GM12878 (cell line): ENCODE measurements at regions not wholly inside any gene's neighbourhood (a gene's known extent, or its start where the extent isn't known, plus 50 kb on each side); places are given as distances from the start of the nearest gene placed in this dataset.

Experiments used
- ATAC-seq: fragments of 200-7000 bp; cut with Tn5 transposase; 3 replicates; pipeline ENCODE4 v1.9.1; 2020; ENCODE audit warnings: mild to moderate bottlenecking, moderate library complexity
- BruUV-seq: library from RNA; stranded (reverse); fragments of 400-500 nt; replicated peaks from 2 replicates; lab custom pipeline; 2021; lab: Mats Ljungman, UMichigan
- CTCF ChIA-PET: fragments of 300-600 bp; sonication (Branson Sonifier 250); formaldehyde crosslinking; extraction: SDS; loops from one replicate; lab custom pipeline; 2021; ENCODE audit warnings: inconsistent platforms; lab: Yijun Ruan, JAX
- POLR2A ChIA-PET: fragments of 350-600 bp; formaldehyde crosslinking; extraction: SDS; loops from one replicate; lab custom pipeline; 2021; ENCODE audit warnings: inconsistent platforms; lab: Charles Lee
- RAD21 ChIA-PET: fragments of 300-600 bp; sonication (Branson Sonifier 250); formaldehyde crosslinking; loops from one replicate; lab custom pipeline; 2023; ENCODE audit warnings: antibody characterized with exemption; ENCODE audit not compliant: unreplicated experiment; lab: Charles Lee
- SMC1A ChIA-PET: fragments of 300-600 bp; sonication (Branson Sonifier 250); formaldehyde crosslinking; loops from one replicate; lab custom pipeline; 2023; ENCODE audit not compliant: unreplicated experiment, uncharacterized antibody; lab: Charles Lee
- DNase-seq: peaks from one replicate; pipeline ENCODE4 v3.0.0-alpha.2; 2011; ENCODE audit warnings: low read depth, low spot score
- FAIRE-seq: peaks from 3 replicates; lab custom pipeline; 2011; peaks lifted over from hg19 to GRCh38; lab: Jason Lieb, UNC
- H2AFZ ChIP-seq: 2 replicates; pipeline ENCODE4 v1.6.0; 2011; ENCODE audit warnings: low read depth, low read length, control low read depth; ENCODE audit not compliant: control insufficient read depth
- H3K27ac ChIP-seq: 2 replicates; pipeline ENCODE4 v1.5.1; 2011; ENCODE audit warnings: control low read depth; ENCODE audit not compliant: control insufficient read depth, insufficient read depth
- H3K27me3 ChIP-seq, 2 experiments: replicated peaks in 1 of 2; 2 replicates each; pipeline versions ENCODE4 v1.6.0 to v1.6.1; 2011; ENCODE audit warnings: low read length in 1 of 2; ENCODE audit not compliant: control insufficient read depth in 2 of 2, insufficient read depth in 2 of 2
- H3K36me3 ChIP-seq, 2 experiments: 2 replicates each; pipeline ENCODE4 v1.5.1; 2011; ENCODE audit warnings: low read length in 1 of 2; ENCODE audit not compliant: control insufficient read depth in 2 of 2, insufficient read depth in 2 of 2
- H3K4me1 ChIP-seq: 2 replicates; pipeline ENCODE4 v1.6.1; 2011; ENCODE audit warnings: mild to moderate bottlenecking, low read length, moderate library complexity, mixed read lengths; ENCODE audit not compliant: control insufficient read depth, insufficient read depth
- H3K4me2 ChIP-seq: 2 replicates; pipeline ENCODE4 v1.6.0; 2011; ENCODE audit warnings: control low read depth; ENCODE audit not compliant: control insufficient read depth, insufficient read depth
- H3K4me3 ChIP-seq: fragments of 200-600 bp; sonication (generic); 2 replicates; pipeline ENCODE4 v1.5.1; 2016
- H3K79me2 ChIP-seq: 2 replicates; pipeline ENCODE4 v1.6.0; 2011; ENCODE audit warnings: low read length; ENCODE audit not compliant: control insufficient read depth, insufficient read depth
- H3K9ac ChIP-seq: 2 replicates; pipeline ENCODE4 v1.8.0; 2011; ENCODE audit warnings: low read length, control low read depth, mixed read lengths; ENCODE audit not compliant: control insufficient read depth, insufficient read depth
- H3K9me3 ChIP-seq: replicated peaks from 3 replicates; pipeline ENCODE4 v1.5.1; 2011; ENCODE audit warnings: mild to moderate bottlenecking, low read length; ENCODE audit not compliant: control insufficient read depth, insufficient read depth
- H4K20me1 ChIP-seq: 2 replicates; pipeline ENCODE4 v1.6.0; 2011; ENCODE audit not compliant: control insufficient read depth, insufficient read depth
- HDAC6 ChIP-seq: fragments of 200-600 bp; sonication (generic); IDR thresholded peaks from one replicate; pipeline ENCODE4 v1.8.0; 2017; ENCODE audit warnings: antibody characterized with exemption; ENCODE audit not compliant: unreplicated experiment
- HDGF ChIP-seq: fragments of 450-650 bp; IDR thresholded peaks from 2 replicates; pipeline ENCODE4 v1.6.1; 2016; ENCODE audit warnings: antibody characterized with exemption
- HSF1 ChIP-seq: fragments of 150-350 bp; IDR thresholded peaks from 2 replicates; pipeline ENCODE4 v1.6.1; 2014; ENCODE audit warnings: mild to moderate bottlenecking, low read depth, low read length
- JUND ChIP-seq: IDR thresholded peaks from 2 replicates; pipeline ENCODE4 v1.6.1; 2012; ENCODE audit warnings: low read depth, mild to moderate bottlenecking, low read length, improper control_type of control experiment, moderate library complexity
- NR2C1 ChIP-seq: fragments of 450-650 bp; IDR thresholded peaks from 2 replicates; pipeline ENCODE4 v1.6.1; 2017; ENCODE audit warnings: antibody characterized with exemption, mild to moderate bottlenecking, moderate library complexity
- PAX5 ChIP-seq: IDR thresholded peaks from 2 replicates; pipeline ENCODE4 v1.6.1; 2011; ENCODE audit warnings: low read depth, low read length, borderline replicate concordance
- RAD51 ChIP-seq: fragments of 450-650 bp; IDR thresholded peaks from 2 replicates; pipeline ENCODE4 v1.6.1; 2016; ENCODE audit warnings: moderate library complexity, mild to moderate bottlenecking, inconsistent platforms
- RCOR1 ChIP-seq: conservative IDR thresholded peaks from 2 replicates; pipeline ENCODE4 v1.6.1; 2012; ENCODE audit warnings: low read depth, low read length, improper control_type of control experiment
- RUNX3 ChIP-seq: IDR thresholded peaks from 2 replicates; pipeline ENCODE4 v1.6.1; 2012; ENCODE audit warnings: low read length, inconsistent platforms
- SPI1 ChIP-seq: IDR thresholded peaks from 2 replicates; pipeline ENCODE4 v1.6.1; 2011; ENCODE audit warnings: low read depth, mild to moderate bottlenecking, low read length, moderate library complexity, borderline replicate concordance; ENCODE audit not compliant: insufficient read depth
- TCF12 ChIP-seq: IDR thresholded peaks from 2 replicates; pipeline ENCODE4 v1.6.1; 2011; ENCODE audit warnings: low read depth, mild to moderate bottlenecking, low read length
- WRNIP1 ChIP-seq: IDR thresholded peaks from 2 replicates; pipeline ENCODE4 v1.6.1; 2011; ENCODE audit warnings: low read depth, low read length, improper control_type of control experiment, borderline replicate concordance
- ZZZ3 ChIP-seq: IDR thresholded peaks from 2 replicates; pipeline ENCODE4 v1.6.1; 2011; ENCODE audit warnings: low read depth; ENCODE audit not compliant: control insufficient read depth, insufficient read length
- WGBS: methylation state at CpG from one replicate; pipeline ENCODE4 v1.1.6; 2016; ENCODE audit warnings: low lambda C conversion rate; ENCODE audit not compliant: insufficient replicate concordance, insufficient coverage; ENCODE audit errors: missing lambda C conversion rate; 5-methylcytosine and 5-hydroxymethylcytosine counted together
- in situ Hi-C: fragments of 300-500 bp; cut with MboI; formaldehyde crosslinking; loops from 9 replicates; pipeline ENCODE4 v1.14.3; 2018; ENCODE audit warnings: mixed read lengths
- intact Hi-C: fragments of 100-400 bp; cut with micrococcal nuclease; formaldehyde crosslinking; loops from one replicate; pipeline ENCODE4 v1.14.2; 2022; ENCODE audit not compliant: unreplicated experiment
- TF ChIP-seq, protein P1 (sequence below): fragments of 450-650 bp; formaldehyde crosslinking; IDR thresholded peaks from 2 replicates; pipeline ENCODE4 v1.4.0; 2022; ENCODE audit warnings: mild to moderate bottlenecking, moderate library complexity

DNA sequence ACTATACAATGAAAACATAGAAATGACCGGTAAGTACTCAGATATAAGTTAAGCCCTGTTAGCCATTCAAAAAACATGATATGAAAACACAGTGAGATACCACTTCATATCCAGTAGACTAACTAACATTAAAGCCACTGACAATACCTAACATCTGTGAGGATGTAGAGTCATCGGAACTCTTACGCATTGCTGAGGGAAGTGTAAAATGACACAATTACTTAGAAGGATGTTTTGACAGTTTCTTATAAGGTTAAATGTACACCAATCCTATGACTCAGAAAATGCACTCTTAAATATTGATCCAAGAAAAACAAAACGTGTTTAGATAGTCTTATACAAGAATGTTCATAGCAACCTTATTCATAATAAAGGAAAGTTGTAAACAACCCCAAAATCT lies 782.9 kb downstream of the BCL11B start (continued):
- TF ChIP-seq, protein P1, sequence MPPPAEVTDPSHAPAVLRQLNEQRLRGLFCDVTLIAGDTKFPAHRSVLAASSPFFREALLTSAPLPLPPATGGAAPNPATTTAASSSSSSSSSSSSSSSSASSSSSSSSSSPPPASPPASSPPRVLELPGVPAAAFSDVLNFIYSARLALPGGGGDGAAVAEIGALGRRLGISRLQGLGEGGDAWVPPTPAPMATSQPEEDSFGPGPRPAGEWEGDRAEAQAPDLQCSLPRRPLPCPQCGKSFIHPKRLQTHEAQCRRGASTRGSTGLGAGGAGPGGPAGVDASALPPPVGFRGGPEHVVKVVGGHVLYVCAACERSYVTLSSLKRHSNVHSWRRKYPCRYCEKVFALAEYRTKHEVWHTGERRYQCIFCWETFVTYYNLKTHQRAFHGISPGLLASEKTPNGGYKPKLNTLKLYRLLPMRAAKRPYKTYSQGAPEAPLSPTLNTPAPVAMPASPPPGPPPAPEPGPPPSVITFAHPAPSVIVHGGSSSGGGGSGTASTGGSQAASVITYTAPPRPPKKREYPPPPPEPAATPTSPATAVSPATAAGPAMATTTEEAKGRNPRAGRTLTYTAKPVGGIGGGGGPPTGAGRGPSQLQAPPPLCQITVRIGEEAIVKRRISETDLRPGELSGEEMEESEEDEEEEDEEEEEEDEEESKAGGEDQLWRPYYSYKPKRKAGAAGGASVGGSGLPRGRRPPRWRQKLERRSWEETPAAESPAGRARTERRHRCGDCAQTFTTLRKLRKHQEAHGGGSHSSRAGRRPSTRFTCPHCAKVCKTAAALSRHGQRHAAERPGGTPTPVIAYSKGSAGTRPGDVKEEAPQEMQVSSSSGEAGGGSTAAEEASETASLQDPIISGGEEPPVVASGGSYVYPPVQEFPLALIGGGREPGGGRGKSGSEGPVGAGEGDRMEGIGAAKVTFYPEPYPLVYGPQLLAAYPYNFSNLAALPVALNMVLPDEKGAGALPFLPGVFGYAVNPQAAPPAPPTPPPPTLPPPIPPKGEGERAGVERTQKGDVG = no peak
- TF ChIP-seq RCOR1 = no peak
- no peak for TF ChIP-seq HDGF
- TF ChIP-seq SPI1 = no peak
- TF ChIP-seq RAD51 = no peak
- no peak for TF ChIP-seq ZZZ3
- no peak for TF ChIP-seq NR2C1

- Histone ChIP-seq H3K9ac (no peak overlapping the region), H3K27ac (no peak overlapping the region), H3K4me2 (no peak overlapping the region), H3K4me1 (no peaks in the 10 kb centered on the region), H4K20me1 (no peaks in the 10 kb centered on the region), H3K9me3 (no peaks in the 10 kb centered on the region), H3K36me3 (no peaks in the 10 kb centered on the region), H2AFZ (no peak overlapping the region), H3K79me2 (no peaks in the 10 kb centered on the region), H3K4me3 (no peak overlapping the region), H3K27me3 (no peaks in the 10 kb centered on the region)
- intact Hi-C loops = no loop called here
- RAD21 ChIA-PET = interaction anchor here (0.8 kb wide), 1 partner anchor 322 kb away, joined by 3 read pairs; no protein-coding TSS in a partner anchor
- CTCF ChIA-PET = interaction anchor here (1.7 kb wide), 1 partner anchor 21 kb away, joined by 4 read pairs; no protein-coding TSS in a partner anchor
- WGBS = 51% methylated on average over 5 of the region's 5 CpGs
- ATAC-seq (no peak; the same call in 2 of the 3 replicates), DNase-seq (no peak), FAIRE-seq (no peak)
- in situ Hi-C loops = no loop called here
- SMC1A ChIA-PET = interaction anchor here (1.1 to 3.9 kb wide), 7 partner anchors 9 to 261 kb away, joined by 3 to 11 read pairs (median 6); no protein-coding TSS in a partner anchor
- TF ChIP-seq JUND = no peak
- no peak for TF ChIP-seq WRNIP1
- no peak for TF ChIP-seq TCF12
- no peak for TF ChIP-seq RUNX3
- TF ChIP-seq HDAC6 = no peak
- TF ChIP-seq PAX5 = no peak
- TF ChIP-seq HSF1 = no peak
- no TSS peak for BruUV-seq
- POLR2A ChIA-PET = no interaction called here
These were observed 777.4 kb downstream of the BCL11B start for GRCh38 chr14:98494582-98494981.
